K562 (cell line): ENCODE measurements at regions not wholly inside any gene's neighbourhood (a gene's known extent, or its start where the extent isn't known, plus 50 kb on each side); places are given as distances from the start of the nearest gene placed in this dataset.

Source experiments
- ATAC-seq: fragments of 200-7000 bp; cut with Tn5 transposase; 3 replicates; pipeline ENCODE4 v1.9.1; 2020; ENCODE audit warnings: moderate library complexity
- BruUV-seq: library from RNA; stranded (reverse); fragments of 400-500 nt; replicated peaks from 2 replicates; lab custom pipeline; 2021; lab: Mats Ljungman, UMichigan
- CTCF ChIA-PET: fragments of 300-600 bp; formaldehyde crosslinking; extraction: SDS; loops from one replicate; lab custom pipeline; 2021; ENCODE audit warnings: low intra/inter-chr PET ratio; lab: Yijun Ruan, JAX
- POLR2A ChIA-PET: fragments of 300-600, 350-650 bp; sonication (Branson Sonifier 250); formaldehyde crosslinking; extraction: SDS; loops from one replicate; lab custom pipeline; 2021; ENCODE audit warnings: antibody characterized with exemption, inconsistent platforms; lab: Yijun Ruan, JAX
- DNase-seq, 4 experiments: peaks; one replicate each; pipeline versions ENCODE4 v3.0.0 to v3.0.0-alpha.2; 2011 to 2018; ENCODE audit warnings: low spot score in 3 of 4, mixed read lengths in 3 of 4; ENCODE audit errors: extremely low read depth in 1 of 4
- FAIRE-seq: peaks from 2 replicates; lab custom pipeline; 2011; peaks lifted over from hg19 to GRCh38; lab: Jason Lieb, UNC
- H2AFZ ChIP-seq: 2 replicates; pipeline ENCODE4 v1.6.0; 2011; ENCODE audit warnings: low read depth, low read length, control low read depth, inconsistent platforms
- H3K27ac ChIP-seq: fragments of 200-600 bp; 3 replicates; pipeline ENCODE4 v1.8.0; 2011; ENCODE audit warnings: low read depth, mild to moderate bottlenecking, control low read depth, inconsistent platforms, low read length, moderate library complexity, mixed read lengths; ENCODE audit errors: extremely low read depth
- H3K27me3 ChIP-seq, 2 experiments: fragments of 300-600 bp in 1 of 2; 2 replicates in 1 of 2; 3 replicates in 1 of 2; pipeline versions ENCODE4 v1.6.0 to v1.8.0; 2011; ENCODE audit warnings: inconsistent platforms in 2 of 2, low read length in 2 of 2, mild to moderate bottlenecking in 1 of 2, mixed read lengths in 1 of 2, moderate library complexity in 1 of 2; ENCODE audit not compliant: control insufficient read depth in 2 of 2, insufficient read depth in 2 of 2
- H3K36me3 ChIP-seq: fragments of 300-600 bp; 3 replicates; pipeline ENCODE4 v1.8.0; 2011; ENCODE audit warnings: mild to moderate bottlenecking, low read length, inconsistent platforms; ENCODE audit not compliant: control insufficient read depth, insufficient read depth
- H3K4me1 ChIP-seq, 2 experiments: fragments of 200-600 bp in 1 of 2; replicated peaks in 1 of 2; 2 replicates in 1 of 2; 3 replicates in 1 of 2; pipeline versions ENCODE4 v1.5.1 to v1.8.0; 2011; ENCODE audit warnings: inconsistent platforms in 2 of 2, low read length in 2 of 2, mild to moderate bottlenecking in 1 of 2, mixed read lengths in 1 of 2, moderate library complexity in 1 of 2; ENCODE audit not compliant: control insufficient read depth in 2 of 2, insufficient read depth in 2 of 2
- H3K4me2 ChIP-seq: 2 replicates; pipeline ENCODE4 v1.6.1; 2011; ENCODE audit warnings: low read length, control low read depth, inconsistent platforms, mixed read lengths; ENCODE audit not compliant: insufficient read depth
- H3K4me3 ChIP-seq: fragments of 200-600 bp; sonication (generic), shearing (Covaris generic); 2 replicates; pipeline ENCODE4 v1.5.1; 2016; ENCODE audit warnings: control low read depth, inconsistent platforms
- H3K79me2 ChIP-seq: fragments of 200-600 bp; 3 replicates; pipeline ENCODE4 v1.8.0; 2011; ENCODE audit warnings: low read length, inconsistent platforms; ENCODE audit not compliant: control insufficient read depth, insufficient read depth
- H3K9ac ChIP-seq, 2 experiments: 2 replicates each; pipeline versions ENCODE4 v1.6.0 to v1.6.1; 2011; ENCODE audit warnings: low read depth in 2 of 2, low read length in 2 of 2, control low read depth in 1 of 2, inconsistent platforms in 1 of 2, mild to moderate bottlenecking in 1 of 2, mixed read lengths in 1 of 2; ENCODE audit not compliant: insufficient read depth in 1 of 2
- H3K9me1 ChIP-seq: one replicate; pipeline ENCODE4 v1.6.0; 2011; ENCODE audit warnings: inconsistent platforms, mild to moderate bottlenecking, low read length, moderate library complexity; ENCODE audit not compliant: control insufficient read depth, insufficient read depth
- H3K9me3 ChIP-seq: replicated peaks from 2 replicates; pipeline ENCODE4 v1.5.1; 2011; ENCODE audit warnings: low read depth, low read length, inconsistent platforms; ENCODE audit not compliant: control insufficient read depth, insufficient read depth
- H4K20me1 ChIP-seq: replicated peaks from 2 replicates; pipeline ENCODE4 v1.6.1; 2011; ENCODE audit warnings: low read length, inconsistent platforms, mixed read lengths; ENCODE audit not compliant: control insufficient read depth, insufficient read depth
- FOXJ3 ChIP-seq: sonication (generic); formaldehyde crosslinking; IDR thresholded peaks from 2 replicates; pipeline ENCODE4 v1.4.0; 2020; ENCODE audit warnings: mild to moderate bottlenecking, missing genetic modification reagents
- FOXK1 ChIP-seq: sonication (generic); formaldehyde crosslinking; IDR thresholded peaks from 2 replicates; pipeline ENCODE4 v1.8.0; 2022; ENCODE audit warnings: missing genetic modification reagents, mild to moderate bottlenecking, borderline replicate concordance
- MEF2A ChIP-seq: IDR thresholded peaks from 2 replicates; pipeline ENCODE4 v1.6.1; 2011; ENCODE audit warnings: low read depth, mild to moderate bottlenecking, low read length, moderate library complexity; ENCODE audit not compliant: control insufficient read depth
- MXI1 ChIP-seq: IDR thresholded peaks from 2 replicates; pipeline ENCODE4 v1.6.1; 2011; ENCODE audit warnings: low read depth, mild to moderate bottlenecking, improper control_type of control experiment, low read length
- NFIX ChIP-seq: fragments of 250-450 bp; sonication (Bioruptor Pico); IDR thresholded peaks from 2 replicates; pipeline ENCODE4 v1.4.0; 2020; ENCODE audit warnings: low read depth, mild to moderate bottlenecking, moderate library complexity
- OTX1 ChIP-seq: fragments of 450-650 bp; formaldehyde crosslinking; IDR thresholded peaks from 2 replicates; pipeline ENCODE4 v1.4.0; 2022; ENCODE audit warnings: mild to moderate bottlenecking
- RFX5 ChIP-seq: IDR thresholded peaks from 2 replicates; pipeline ENCODE4 v1.6.1; 2011; ENCODE audit warnings: low read depth, mild to moderate bottlenecking, improper control_type of control experiment, low read length
- SFPQ ChIP-seq: fragments of 200-400 bp; formaldehyde crosslinking; IDR thresholded peaks from 2 replicates; pipeline ENCODE4 v1.6.1; 2017; ENCODE audit warnings: mild to moderate bottlenecking, low read depth, low read length, moderate library complexity
- TEAD2 ChIP-seq: fragments of 450-650 bp; IDR thresholded peaks from 2 replicates; pipeline ENCODE4 v1.6.1; 2016; ENCODE audit warnings: missing genetic modification characterization, control low read depth, missing compliant biosample characterization
- XRCC3 ChIP-seq: fragments of 450-650 bp; IDR thresholded peaks from 2 replicates; pipeline ENCODE4 v1.6.1; 2017; ENCODE audit warnings: mild to moderate bottlenecking, moderate library complexity
- ZNF41 ChIP-seq: fragments of 250-450 bp; sonication (Bioruptor Pico); conservative IDR thresholded peaks from 2 replicates; pipeline ENCODE4 v1.4.0; 2020; ENCODE audit warnings: mild to moderate bottlenecking
- ZNF668 ChIP-seq: fragments of 250-450 bp; sonication (Bioruptor Pico); IDR thresholded peaks from 2 replicates; pipeline ENCODE4 v1.8.0; 2022; ENCODE audit warnings: mild to moderate bottlenecking, inconsistent platforms
- ZNF717 ChIP-seq: fragments of 250-450 bp; sonication (Bioruptor Pico); IDR thresholded peaks from 2 replicates; pipeline ENCODE4 v1.5.0; 2021
- WGBS: fragments of 100-300 bp; shearing (Covaris generic); methylation state at CpG from one replicate; pipeline ENCODE4 v1.1.6; 2016; ENCODE audit warnings: low coverage, mixed read lengths; ENCODE audit not compliant: insufficient coverage; ENCODE audit errors: missing lambda C conversion rate; 5-methylcytosine and 5-hydroxymethylcytosine counted together
- in situ Hi-C: fragments of 300-500 bp; cut with MboI; formaldehyde crosslinking; loops from 4 replicates; pipeline ENCODE4 v1.15.0; 2018; ENCODE audit warnings: inconsistent platforms, mixed read lengths
- intact Hi-C: fragments of 100-400 bp; cut with micrococcal nuclease; formaldehyde crosslinking; loops from 2 replicates; pipeline ENCODE4 v1.14.2; 2022

GRCh38 chr20:11569163-11569562 is 348.5 kb upstream of the BTBD3 start:
- BruUV-seq: no TSS peak
- Histone ChIP-seq H3K27ac (no peak overlapping the region), H3K4me3 (no peak overlapping the region), H4K20me1 (no peaks in the 10 kb centered on the region), H3K9me3 (no peaks in the 10 kb centered on the region), H3K79me2 (no peaks in the 10 kb centered on the region), H3K4me1 (no peaks in the 10 kb centered on the region)
- CTCF ChIA-PET: no interaction called here
- intact Hi-C loops (no loop called here), in situ Hi-C loops (no loop called here)
- WGBS: 2% methylated on average over 5 of the region's 5 CpGs
- TF ChIP-seq RFX5 (no peak), FOXK1 (CRISPR knock-in tag) (no peak), MEF2A (no peak)
- TF ChIP-seq, all 486 proteins: peak for 0
- DNase-seq: no peak
- Histone ChIP-seq H3K4me2 (no peak overlapping the region), H3K9me1 (no peaks in the 10 kb centered on the region), H3K27me3 (no peaks in the 10 kb centered on the region), H2AFZ (no peak overlapping the region), H3K36me3 (no peaks in the 10 kb centered on the region), H3K9ac (no peak overlapping the region)
- ATAC-seq: no peak
- no peak for FAIRE-seq
- POLR2A ChIA-PET: no interaction called here

- H3K36me3 ChIP-seq: no peaks in the 10 kb centered on the region
- in situ Hi-C loops: no loop called here
- ATAC-seq: no peak
- POLR2A ChIA-PET: no interaction called here
- TF ChIP-seq TEAD2 (no peak), OTX1 (no peak), ZNF41 (CRISPR knock-in tag) (no peak), NFIX (CRISPR knock-in tag) (no peak), ZNF717 (CRISPR knock-in tag) (no peak), XRCC3 (no peak), MXI1 (no peak), ZNF668 (CRISPR knock-in tag) (no peak), SFPQ (no peak), FOXJ3 (no peak)
- TF ChIP-seq, all 486 proteins: peak for 0
- no peaks in the 10 kb centered on the region for H3K4me1 ChIP-seq
- FAIRE-seq (no peak), DNase-seq (no peak)
- CTCF ChIA-PET: no interaction called here
- no peak overlapping the region for H2AFZ ChIP-seq
- H3K9me3 ChIP-seq: no peaks in the 10 kb centered on the region
- H3K79me2 ChIP-seq: no peaks in the 10 kb centered on the region
- H3K4me2 ChIP-seq: no peak overlapping the region
- intact Hi-C loops: no loop called here
- BruUV-seq: no TSS peak
- H3K4me3 ChIP-seq: no peak overlapping the region
- H3K27ac ChIP-seq: no peak overlapping the region
- no peaks in the 10 kb centered on the region for H4K20me1 ChIP-seq
- no peaks in the 10 kb centered on the region for H3K9me1 ChIP-seq
- H3K27me3 ChIP-seq: no peaks in the 10 kb centered on the region
- WGBS: 0% methylated on average over 3 of the region's 4 CpGs
- no peak overlapping the region for H3K9ac ChIP-seq
Observed at GRCh38 chr20:11573507-11573906, 344.2 kb upstream of the BTBD3 start.
